CD4-positive, alpha-beta T cell (primary cell): ENCODE measurements at regions not wholly inside any gene's neighbourhood (a gene's known extent, or its start where the extent isn't known, plus 50 kb on each side); places are given as distances from the start of the nearest gene placed in this dataset.

Experiments used
- ATAC-seq: fragments of 200-7000 bp; cut with Tn5 transposase; one replicate; pipeline ENCODE4 v1.10.0; 2022; ENCODE audit warnings: mild to moderate bottlenecking; ENCODE audit not compliant: poor library complexity
- CTCF ChIA-PET: fragments of 350-600 bp; sonication (Branson Sonifier 250); formaldehyde crosslinking; loops from one replicate; lab custom pipeline; 2021; ENCODE audit warnings: antibody characterized with exemption, inconsistent platforms; lab: Charles Lee
- POLR2A ChIA-PET: fragments of 350-600 bp; sonication (Branson Sonifier 250); formaldehyde crosslinking; loops from one replicate; lab custom pipeline; 2021; ENCODE audit warnings: antibody characterized with exemption, inconsistent platforms; lab: Charles Lee
- DNase-seq, 14 experiments: peaks; one replicate each; pipeline ENCODE4 v3.0.0-alpha.2; 2013 to 2020; ENCODE audit warnings: mixed read lengths in 2 of 14
- H3K27ac ChIP-seq, 2 donors: one replicate each; pipeline versions ENCODE4 v1.5.1 to v1.7.0; 2013; ENCODE audit warnings: low read length in 2 of 2, low read depth in 1 of 2, mild to moderate bottlenecking in 1 of 2
- H3K27me3 ChIP-seq, 2 experiments: 1 replicate in 1 of 2; 2 replicates in 1 of 2; pipeline versions ENCODE4 v1.6.1 to v1.7.0; 2013; ENCODE audit warnings: low read length in 2 of 2, control low read depth in 1 of 2, mild to moderate bottlenecking in 1 of 2, moderate library complexity in 1 of 2; ENCODE audit not compliant: insufficient read depth in 2 of 2, control insufficient read depth in 1 of 2
- H3K36me3 ChIP-seq: one replicate; pipeline ENCODE4 v1.6.1; 2013; ENCODE audit warnings: low read length, control low read depth; ENCODE audit not compliant: insufficient read depth
- H3K4me1 ChIP-seq: one replicate; pipeline ENCODE4 v1.6.1; 2013; ENCODE audit warnings: low read length, control low read depth; ENCODE audit not compliant: insufficient read depth
- H3K4me3 ChIP-seq: one replicate; pipeline ENCODE4 v1.5.1; 2013; ENCODE audit warnings: mild to moderate bottlenecking, low read length, moderate library complexity
- H3K9me3 ChIP-seq, 2 experiments: 1 replicate in 1 of 2; 2 replicates in 1 of 2; pipeline versions ENCODE4 v1.6.1 to v1.7.0; 2013; ENCODE audit warnings: low read length in 2 of 2, mild to moderate bottlenecking in 2 of 2, control low read depth in 1 of 2, moderate library complexity in 1 of 2; ENCODE audit not compliant: control insufficient read depth in 1 of 2, insufficient read depth in 1 of 2
- H3K27ac Mint-ChIP-seq: one replicate; pipeline ENCODE4 v1.8.0; 2020; ENCODE audit warnings: mixed read lengths
- H3K27me3 Mint-ChIP-seq: one replicate; pipeline ENCODE4 v1.8.0; 2021; ENCODE audit warnings: mixed read lengths
- H3K36me3 Mint-ChIP-seq: one replicate; pipeline ENCODE4 v1.8.0; 2021; ENCODE audit warnings: low read depth, mixed read lengths
- H3K4me1 Mint-ChIP-seq: one replicate; pipeline ENCODE4 v1.8.0; 2021; ENCODE audit warnings: low read depth, mixed read lengths
- H3K4me3 Mint-ChIP-seq: one replicate; pipeline ENCODE4 v1.8.0; 2020; ENCODE audit warnings: mild to moderate bottlenecking, mixed read lengths
- H3K9me3 Mint-ChIP-seq: one replicate; pipeline ENCODE4 v1.8.0; 2020; ENCODE audit warnings: mixed read lengths
- CTCF ChIP-seq: fragments of 200-600 bp; IDR thresholded peaks from one replicate; pipeline ENCODE4 v1.8.0; 2022; ENCODE audit warnings: antibody characterized with exemption, mild to moderate bottlenecking
- intact Hi-C, 2 experiments: fragments of 100-400 bp; cut with DNase I in 1 of 2; cut with micrococcal nuclease in 1 of 2; formaldehyde crosslinking; loops; one replicate each; pipeline versions ENCODE4 v1.15.1 to v1.9.0; 2023 to 2025; cut with DNase I, micrococcal nuclease

- DNase-seq = no peak
- H3K36me3 Mint-ChIP-seq = no peaks in the 10 kb centered on the region
- H3K27ac Mint-ChIP-seq = no peak overlapping the region
- Histone ChIP-seq H3K36me3 (no peaks in the 10 kb centered on the region), H3K9me3 (no peaks in the 10 kb centered on the region), H3K4me1 (no peaks in the 10 kb centered on the region), H3K27ac (no peak overlapping the region), H3K4me3 (no peak overlapping the region), H3K27me3 (no peaks in the 10 kb centered on the region)
- peaks cover 13% of the 10 kb centered on the region for H3K9me3 Mint-ChIP-seq
- no peak for TF ChIP-seq CTCF
- CTCF ChIA-PET = no interaction called here
- no peaks in the 10 kb centered on the region for H3K27me3 Mint-ChIP-seq
- no peak overlapping the region for H3K4me3 Mint-ChIP-seq
- no peak for ATAC-seq
- POLR2A ChIA-PET = no interaction called here
- intact Hi-C loops = no loop called here
- no peaks in the 10 kb centered on the region for H3K4me1 Mint-ChIP-seq
These were observed 111.4 kb upstream of the MYOCD start for GRCh38 chr17:12554251-12554650.

GRCh38 chr17:12566291-12566690 lies 99.4 kb upstream of the MYOCD start:
- CTCF ChIA-PET = no interaction called here
- no peak overlapping the region for H3K4me3 Mint-ChIP-seq
- Histone ChIP-seq H3K36me3 (no peaks in the 10 kb centered on the region), H3K27ac (no peak overlapping the region), H3K9me3 (peaks cover 0 to 21% of the 10 kb centered on the region in 2 experiments), H3K4me3 (no peak overlapping the region), H3K27me3 (no peaks in the 10 kb centered on the region), H3K4me1 (no peaks in the 10 kb centered on the region)
- H3K27ac Mint-ChIP-seq = no peak overlapping the region
- peaks cover 15% of the 10 kb centered on the region for H3K9me3 Mint-ChIP-seq
- intact Hi-C loops = loop anchor here in 1 of 2 experiments (10.0 kb wide), 1 partner anchor 61 kb away; no protein-coding TSS in a partner anchor
- TF ChIP-seq CTCF = no peak
- ATAC-seq = no peak
- H3K27me3 Mint-ChIP-seq = no peaks in the 10 kb centered on the region
- no peaks in the 10 kb centered on the region for H3K36me3 Mint-ChIP-seq
- POLR2A ChIA-PET = no interaction called here
- no peak for DNase-seq
- no peaks in the 10 kb centered on the region for H3K4me1 Mint-ChIP-seq

- ATAC-seq = no peak
- Mint-ChIP-seq H3K9me3 (peaks cover 20% of the 10 kb centered on the region), H3K36me3 (no peaks in the 10 kb centered on the region), H3K4me3 (no peak overlapping the region), H3K27ac (no peak overlapping the region), H3K4me1 (no peaks in the 10 kb centered on the region), H3K27me3 (no peaks in the 10 kb centered on the region)
- DNase-seq = no peak
- Histone ChIP-seq H3K4me1 (no peaks in the 10 kb centered on the region), H3K36me3 (no peaks in the 10 kb centered on the region), H3K27ac (no peak overlapping the region), H3K9me3 (peaks cover 0 to 22% of the 10 kb centered on the region in 2 experiments), H3K27me3 (no peaks in the 10 kb centered on the region), H3K4me3 (no peak overlapping the region)
- ChIA-PET POLR2A (no interaction called here), CTCF (no interaction called here)
- intact Hi-C loops = loop anchor here in 1 of 2 experiments (10.0 kb wide), 1 partner anchor 63 kb away; no protein-coding TSS in a partner anchor
- no peak for TF ChIP-seq CTCF
These were observed 98.3 kb upstream of the MYOCD start for GRCh38 chr17:12567077-12568053.
